ENCODE measurements at regions not wholly inside any gene's neighbourhood (a gene's known extent, or its start where the extent isn't known, plus 50 kb on each side); places are given as distances from the start of the nearest gene placed in this dataset.

- Histone ChIP-seq H4K20me1 (ENCODE audit: insufficient read depth, low read length) (no peaks in the 10 kb centered on the region), H2AFZ (ENCODE audit: low read length) (no peak overlapping the region), H3K4me1 (ENCODE audit: insufficient read depth, low read length, poor library complexity, severe bottlenecking) (no peaks in the 10 kb centered on the region), H3K9me3 (ENCODE audit: low read length) (no peaks in the 10 kb centered on the region), H3K27ac (ENCODE audit: low read depth, low read length, poor library complexity, severe bottlenecking) (no peak overlapping the region), H3K79me2 (ENCODE audit: insufficient read depth, low read depth, low read length) (no peaks in the 10 kb centered on the region), H3K4me2 (ENCODE audit: low read length) (no peak overlapping the region), H3K36me3 (ENCODE audit: insufficient read depth, low read length) (peaks cover 47% of the 10 kb centered on the region), H3K9me2 (ENCODE audit: insufficient read depth, low read length) (no peaks in the 10 kb centered on the region), H3K4me3 (ENCODE audit: low read depth, low read length, poor library complexity, severe bottlenecking) (no peak overlapping the region)
- no peak for TF ChIP-seq EZH2phosphoT487 (IDR thresholded peaks at IDR 0.05; ENCODE audit: borderline replicate concordance, low read depth, low read length)
- TF ChIP-seq, protein P1, sequence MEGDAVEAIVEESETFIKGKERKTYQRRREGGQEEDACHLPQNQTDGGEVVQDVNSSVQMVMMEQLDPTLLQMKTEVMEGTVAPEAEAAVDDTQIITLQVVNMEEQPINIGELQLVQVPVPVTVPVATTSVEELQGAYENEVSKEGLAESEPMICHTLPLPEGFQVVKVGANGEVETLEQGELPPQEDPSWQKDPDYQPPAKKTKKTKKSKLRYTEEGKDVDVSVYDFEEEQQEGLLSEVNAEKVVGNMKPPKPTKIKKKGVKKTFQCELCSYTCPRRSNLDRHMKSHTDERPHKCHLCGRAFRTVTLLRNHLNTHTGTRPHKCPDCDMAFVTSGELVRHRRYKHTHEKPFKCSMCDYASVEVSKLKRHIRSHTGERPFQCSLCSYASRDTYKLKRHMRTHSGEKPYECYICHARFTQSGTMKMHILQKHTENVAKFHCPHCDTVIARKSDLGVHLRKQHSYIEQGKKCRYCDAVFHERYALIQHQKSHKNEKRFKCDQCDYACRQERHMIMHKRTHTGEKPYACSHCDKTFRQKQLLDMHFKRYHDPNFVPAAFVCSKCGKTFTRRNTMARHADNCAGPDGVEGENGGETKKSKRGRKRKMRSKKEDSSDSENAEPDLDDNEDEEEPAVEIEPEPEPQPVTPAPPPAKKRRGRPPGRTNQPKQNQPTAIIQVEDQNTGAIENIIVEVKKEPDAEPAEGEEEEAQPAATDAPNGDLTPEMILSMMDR (conservative IDR thresholded peaks at IDR 0.05; ENCODE audit: low read length) = no peak
- ChIA-PET CTCF (ENCODE audit: unreplicated experiment) (no interaction called here), POLR2A (interaction anchor here (0.9 to 1.2 kb wide), 2 partner anchors 9 to 209 kb away, joined by 3 read pairs; no protein-coding TSS in a partner anchor)
- DNase-seq (ENCODE audit: low spot score) = peak; percentile 4
- no TSS peak for BruUV-seq (replicated peaks)
- intact Hi-C loops (cut with micrococcal nuclease; ENCODE audit: unreplicated experiment) = no loop called here
Observed at GRCh38 chr4:122978109-122978508, 55.7 kb upstream of the NUDT6 start.

DNA sequence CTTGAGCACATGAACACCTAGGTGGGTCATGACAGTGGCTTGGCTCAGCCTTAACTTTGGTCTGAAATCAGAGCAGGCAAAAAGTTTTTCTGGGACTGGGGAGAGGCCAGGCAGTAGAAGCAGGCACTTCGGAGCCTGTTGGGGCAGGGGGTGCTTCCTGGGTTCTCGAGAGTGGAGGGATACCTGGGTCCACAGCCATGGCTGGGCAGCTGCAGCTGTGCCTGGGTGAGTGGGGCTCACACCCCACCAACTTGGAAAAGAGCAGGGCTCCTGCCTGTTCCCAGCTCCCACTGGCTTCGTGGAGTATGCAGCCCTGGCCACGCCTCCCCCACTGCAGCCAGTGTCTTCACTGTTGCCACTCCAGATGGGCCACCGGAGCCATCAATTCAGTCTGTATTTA is 56.4 kb upstream of the NUDT6 start:
- Histone ChIP-seq H3K9me3 (ENCODE audit: low read length) (no peaks in the 10 kb centered on the region), H3K36me3 (ENCODE audit: insufficient read depth, low read length) (peaks cover 51% of the 10 kb centered on the region), H3K9me2 (ENCODE audit: insufficient read depth, low read length) (no peaks in the 10 kb centered on the region), H3K79me2 (ENCODE audit: insufficient read depth, low read depth, low read length) (no peaks in the 10 kb centered on the region), H3K4me2 (ENCODE audit: low read length) (no peak overlapping the region), H2AFZ (ENCODE audit: low read length) (no peak overlapping the region), H3K4me3 (ENCODE audit: low read depth, low read length, poor library complexity, severe bottlenecking) (no peak overlapping the region), H3K4me1 (ENCODE audit: insufficient read depth, low read length, poor library complexity, severe bottlenecking) (no peaks in the 10 kb centered on the region), H4K20me1 (ENCODE audit: insufficient read depth, low read length) (no peaks in the 10 kb centered on the region), H3K27ac (ENCODE audit: low read depth, low read length, poor library complexity, severe bottlenecking) (no peak overlapping the region)
- no TSS peak for BruUV-seq (replicated peaks)
- ChIA-PET CTCF (ENCODE audit: unreplicated experiment) (no interaction called here), POLR2A (interaction anchor here (1.2 kb wide), 1 partner anchor 8 kb away, joined by 3 read pairs; no protein-coding TSS in a partner anchor)
- DNase-seq (ENCODE audit: low spot score) = no peak
- no peak for TF ChIP-seq EZH2phosphoT487 (IDR thresholded peaks at IDR 0.05; ENCODE audit: borderline replicate concordance, low read depth, low read length)
- TF ChIP-seq, protein P1 (conservative IDR thresholded peaks at IDR 0.05; ENCODE audit: low read length) = no peak
- intact Hi-C loops (cut with micrococcal nuclease; ENCODE audit: unreplicated experiment) = no loop called here

DNA sequence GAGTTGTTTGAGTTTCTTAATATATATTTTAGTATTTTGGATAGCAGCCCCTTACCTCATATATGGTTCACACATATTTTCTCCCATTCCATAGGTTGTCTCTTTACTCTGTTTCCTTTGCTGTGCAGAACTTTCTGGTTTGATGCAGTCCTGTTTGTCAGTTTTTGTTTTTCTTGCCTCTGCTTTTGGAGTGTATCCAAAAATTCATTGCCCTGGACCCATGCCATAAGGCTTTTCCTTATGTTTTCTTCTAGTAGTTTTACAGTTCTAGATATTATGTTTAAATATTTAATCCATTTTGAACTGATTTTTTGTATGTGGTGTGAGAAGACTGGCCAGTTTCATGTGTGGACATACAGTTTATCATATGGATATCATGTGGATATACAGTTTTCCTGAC is 58.5 kb upstream of the NUDT6 start:
- BruUV-seq (replicated peaks) = no TSS peak
- TF ChIP-seq EZH2phosphoT487 (IDR thresholded peaks at IDR 0.05; ENCODE audit: borderline replicate concordance, low read depth, low read length) = no peak
- TF ChIP-seq, protein P1 (conservative IDR thresholded peaks at IDR 0.05; ENCODE audit: low read length) = no peak
- H3K27ac ChIP-seq (ENCODE audit: low read depth, low read length, poor library complexity, severe bottlenecking) = no peak overlapping the region
- CTCF ChIA-PET (ENCODE audit: unreplicated experiment) = no interaction called here
- DNase-seq (ENCODE audit: low spot score) = no peak
- H3K4me1 ChIP-seq (ENCODE audit: insufficient read depth, low read length, poor library complexity, severe bottlenecking) = no peaks in the 10 kb centered on the region
- no peaks in the 10 kb centered on the region for H4K20me1 ChIP-seq (ENCODE audit: insufficient read depth, low read length)
- intact Hi-C loops (cut with micrococcal nuclease; ENCODE audit: unreplicated experiment) = no loop called here
- H3K4me3 ChIP-seq (ENCODE audit: low read depth, low read length, poor library complexity, severe bottlenecking) = no peak overlapping the region
- no peaks in the 10 kb centered on the region for H3K79me2 ChIP-seq (ENCODE audit: insufficient read depth, low read depth, low read length)
- H3K9me2 ChIP-seq (ENCODE audit: insufficient read depth, low read length) = no peaks in the 10 kb centered on the region
- H3K9me3 ChIP-seq (ENCODE audit: low read length) = no peaks in the 10 kb centered on the region
- H3K4me2 ChIP-seq (ENCODE audit: low read length) = no peak overlapping the region
- POLR2A ChIA-PET = no interaction called here
- peaks cover 50% of the 10 kb centered on the region for H3K36me3 ChIP-seq (ENCODE audit: insufficient read depth, low read length)
- H2AFZ ChIP-seq (ENCODE audit: low read length) = no peak overlapping the region

Data from OCI-LY7 (cell line).